ENCODE measurements at regions not wholly inside any gene's neighbourhood (a gene's known extent, or its start where the extent isn't known, plus 50 kb on each side); places are given as distances from the start of the nearest gene placed in this dataset.

DNA sequence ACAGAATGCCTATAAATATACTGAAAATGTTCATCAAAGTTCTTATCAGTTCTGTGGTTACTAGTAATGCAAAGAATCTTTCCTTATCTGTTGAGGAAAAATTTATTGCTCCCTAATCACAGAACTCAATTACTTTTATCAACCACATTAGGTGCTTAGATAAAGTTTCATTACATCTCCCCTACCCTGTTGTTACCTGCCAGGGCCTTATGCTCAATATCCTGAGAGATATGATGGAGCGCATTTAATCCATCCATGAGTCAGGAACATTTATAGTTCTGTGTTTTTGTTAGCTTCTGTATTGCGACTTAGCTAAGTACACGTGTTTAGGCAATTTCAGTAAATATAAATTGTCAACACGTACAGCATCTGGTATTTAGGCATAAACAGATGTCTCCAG is 164.3 kb upstream of the ST8SIA4 start:
- H3K4me2 ChIP-seq (ENCODE audit: insufficient read depth in 1 of 2, low read depth in 2 of 2, low read length in 2 of 2) = no peak overlapping the region
- WGBS, 2 experiments (ENCODE audit: extremely low coverage in 1 of 2, insufficient coverage in 1 of 2, insufficient read length in 1 of 2, insufficient replicate concordance in 2 of 2, low coverage in 1 of 2, low lambda C conversion rate in 2 of 2, missing lambda C conversion rate in 1 of 2) = 84% methylated on average over 4 of the region's 4 CpGs; no CpG with 5 or more reads in 1 of the 2 experiments
- no peaks in the 10 kb centered on the region for H3K4me1 ChIP-seq (replicated peaks in 1 of 4; ENCODE audit: control insufficient read depth in 3 of 4, insufficient read depth in 4 of 4, low read length in 3 of 4)
- no peaks in the 10 kb centered on the region for H3K23me2 ChIP-seq (ENCODE audit: low read depth, low read length)
- DNase-seq (ENCODE audit: low read depth in 1 of 2, low spot score in 2 of 2) (no peak), FAIRE-seq (no peak)
- no peak overlapping the region for H3K27ac ChIP-seq (ENCODE audit: low read depth, low read length)
- no peak overlapping the region for H2BK20ac ChIP-seq (ENCODE audit: low read length)
- no peak overlapping the region for H3K14ac ChIP-seq (ENCODE audit: insufficient read length)
- no peaks in the 10 kb centered on the region for H3K9me3 ChIP-seq (ENCODE audit: insufficient read depth in 2 of 2, low read depth in 1 of 2, low read length in 1 of 2)
- no peak overlapping the region for H3K9ac ChIP-seq (replicated peaks in 1 of 4; ENCODE audit: extremely low read depth in 1 of 4, low read depth in 3 of 4, low read length in 3 of 4)
- H4K8ac ChIP-seq (ENCODE audit: extremely low read depth, insufficient read depth, low read length) = no peak overlapping the region
- TF ChIP-seq CHD2 (IDR thresholded peaks at IDR 0.05; ENCODE audit: low read length) = no peak
- TF ChIP-seq FOSL1 (IDR thresholded peaks at IDR 0.05; ENCODE audit: insufficient read depth, low read depth, low read length) = no peak
- no peak for TF ChIP-seq BACH1 (IDR thresholded peaks at IDR 0.05; ENCODE audit: low read length)
- no peak for TF ChIP-seq RBBP5 (IDR thresholded peaks at IDR 0.05; ENCODE audit: borderline replicate concordance, low read depth, low read length)
- no peak for TF ChIP-seq TEAD4 (IDR thresholded peaks at IDR 0.05; ENCODE audit: low read depth, low read length)
- TF ChIP-seq RFX5 (IDR thresholded peaks at IDR 0.05; ENCODE audit: borderline replicate concordance, low read depth, low read length) = no peak
- no peak for TF ChIP-seq JUN (IDR thresholded peaks at IDR 0.05; ENCODE audit: low read depth, low read length)
- no peak for TF ChIP-seq MAFK (IDR thresholded peaks at IDR 0.05; ENCODE audit: low read depth, low read length)
- no peak for TF ChIP-seq HDAC2 (IDR thresholded peaks at IDR 0.05; ENCODE audit: borderline replicate concordance in 1 of 2, low read depth in 2 of 2, low read length in 2 of 2)
- TF ChIP-seq TCF12 (IDR thresholded peaks at IDR 0.05; ENCODE audit: low read depth, low read length) = no peak
- no peak for TF ChIP-seq BRCA1 (IDR thresholded peaks at IDR 0.05; ENCODE audit: low read depth, low read length)
- no peak for TF ChIP-seq RNF2 (IDR thresholded peaks at IDR 0.05; ENCODE audit: borderline replicate concordance, low read depth, low read length, missing control alignments, poor library complexity, severe bottlenecking)
- TF ChIP-seq PHF8 (conservative IDR thresholded peaks at IDR 0.05; ENCODE audit: low read depth, low read length) = no peak
- H2AFZ ChIP-seq (ENCODE audit: low read length) = no peak overlapping the region
- no peak overlapping the region for H3K4ac ChIP-seq (replicated peaks; ENCODE audit: insufficient read length, low read depth, low read length)
- H4K20me1 ChIP-seq (replicated peaks in 1 of 2; ENCODE audit: control insufficient read depth in 1 of 2, insufficient read depth in 2 of 2, low read length in 2 of 2) = no peaks in the 10 kb centered on the region
- no peaks in the 10 kb centered on the region for H3K79me2 ChIP-seq (ENCODE audit: control insufficient read depth in 1 of 2, insufficient read depth in 2 of 2, low read length in 2 of 2)
- ChIA-PET POLR2A (ENCODE audit: partially characterized antibody) (no interaction called here), CTCF (ENCODE audit: partially characterized antibody) (no interaction called here)
- H3K18ac ChIP-seq (ENCODE audit: extremely low read depth, low read length) = no peak overlapping the region
- no peak overlapping the region for H2AK5ac ChIP-seq (ENCODE audit: low read depth, low read length)
- no peak overlapping the region for H2BK15ac ChIP-seq (ENCODE audit: low read length)
- no peaks in the 10 kb centered on the region for H3K36me3 ChIP-seq (ENCODE audit: control insufficient read depth in 2 of 4, insufficient read depth in 4 of 4, low read length in 3 of 4)
- no peak overlapping the region for H4K5ac ChIP-seq (ENCODE audit: insufficient read length, low read depth, low read length)
- H3K27me3 ChIP-seq (replicated peaks in 1 of 4; ENCODE audit: control insufficient read depth in 3 of 4, extremely low read depth in 1 of 4, insufficient read depth in 3 of 4, low read length in 3 of 4) = no peaks in the 10 kb centered on the region
- no peak overlapping the region for H2BK120ac ChIP-seq (replicated peaks; ENCODE audit: low read depth, low read length)
- H2BK12ac ChIP-seq (ENCODE audit: low read depth, low read length) = no peak overlapping the region
- no peak overlapping the region for H3K56ac ChIP-seq (replicated peaks; ENCODE audit: insufficient read length, low read depth, low read length)
- no peaks in the 10 kb centered on the region for H3K79me1 ChIP-seq (ENCODE audit: low read depth, low read length)
- no peak overlapping the region for H3K23ac ChIP-seq (ENCODE audit: insufficient read length)
- no peak overlapping the region for H4K91ac ChIP-seq (replicated peaks; ENCODE audit: insufficient read length, low read length)
- H2BK5ac ChIP-seq (ENCODE audit: low read depth, low read length) = no peak overlapping the region
- H3K4me3 ChIP-seq (ENCODE audit: extremely low read depth in 1 of 4, insufficient read depth in 2 of 4, low read depth in 3 of 4, low read length in 4 of 4) = no peak overlapping the region

All from H1 (cell line).